T-helper 17 cell (primary cell): ENCODE measurements at regions not wholly inside any gene's neighbourhood (a gene's known extent, or its start where the extent isn't known, plus 50 kb on each side); places are given as distances from the start of the nearest gene placed in this dataset.

Source experiments
- ATAC-seq: fragments of 150-1000 bp; cut with Tn5 transposase; 2 replicates; pipeline ENCODE4 v1.10.0; 2021; ENCODE audit warnings: mild to moderate bottlenecking, moderate library complexity
- DNase-seq, 3 donors: peaks; one replicate each; pipeline versions ENCODE4 v3.0.0 to v3.0.0-alpha.2; 2020 to 2021
- H3K9me3 ChIP-seq: one replicate; pipeline ENCODE4 v1.7.0; 2013; ENCODE audit warnings: low read length, mild to moderate bottlenecking; ENCODE audit not compliant: control insufficient read depth, poor library complexity, severe bottlenecking
- H3K27ac Mint-ChIP-seq: one replicate; pipeline ENCODE4 v1.8.0; 2022; ENCODE audit warnings: mild to moderate bottlenecking, moderate library complexity, mixed read lengths
- H3K27me3 Mint-ChIP-seq: one replicate; pipeline ENCODE4 v1.8.0; 2022; ENCODE audit warnings: mixed read lengths
- H3K36me3 Mint-ChIP-seq: one replicate; pipeline ENCODE4 v1.8.0; 2022; ENCODE audit warnings: low read depth, mixed read lengths
- H3K4me1 Mint-ChIP-seq: one replicate; pipeline ENCODE4 v1.8.0; 2022; ENCODE audit warnings: mild to moderate bottlenecking, mixed read lengths
- H3K4me3 Mint-ChIP-seq: one replicate; pipeline ENCODE4 v1.8.0; 2022; ENCODE audit warnings: mild to moderate bottlenecking, moderate library complexity, mixed read lengths

DNA sequence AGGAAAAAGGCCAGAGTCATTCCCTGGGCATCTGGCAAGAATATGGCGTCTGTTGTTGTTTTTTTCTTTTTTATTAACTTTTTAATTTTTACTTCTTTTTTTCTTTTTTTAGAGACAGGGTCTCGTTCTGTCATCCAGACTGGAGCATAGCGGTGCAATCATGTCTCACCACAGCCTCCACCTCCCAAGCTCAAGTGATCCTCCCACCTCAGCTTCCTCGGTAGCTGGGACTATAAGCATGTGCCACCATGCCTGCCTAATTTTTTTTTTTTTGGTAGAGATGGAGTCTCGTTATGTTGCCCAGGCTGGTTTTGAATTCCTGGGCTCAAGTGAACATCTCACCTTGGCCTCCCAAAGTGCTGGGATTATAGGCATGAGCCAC, 54.0 kb upstream of the PRDM11 start:
- H3K9me3 ChIP-seq, result no peaks in the 10 kb centered on the region
- peaks cover 25% of the 10 kb centered on the region for H3K27me3 Mint-ChIP-seq
- no peak overlapping the region for H3K4me3 Mint-ChIP-seq
- no peak for DNase-seq
- ATAC-seq, result no peak
- peaks cover 2% of the 10 kb centered on the region for H3K36me3 Mint-ChIP-seq
- no peak overlapping the region for H3K27ac Mint-ChIP-seq
- peaks cover 22% of the 10 kb centered on the region for H3K4me1 Mint-ChIP-seq

GRCh38 chr11:45092901-45093760, 53.3 kb upstream of the PRDM11 start:
- Mint-ChIP-seq H3K27ac (no peak overlapping the region), H3K4me1 (peaks cover 19% of the 10 kb centered on the region), H3K4me3 (no peak overlapping the region), H3K27me3 (peaks cover 33% of the 10 kb centered on the region), H3K36me3 (peaks cover 3% of the 10 kb centered on the region)
- DNase-seq (no peak), ATAC-seq (no peak)
- H3K9me3 ChIP-seq, result no peaks in the 10 kb centered on the region

- DNase-seq, result no peak
- peaks cover 40% of the 10 kb centered on the region for H3K27me3 Mint-ChIP-seq
- H3K4me1 Mint-ChIP-seq, result peaks cover 19% of the 10 kb centered on the region
- H3K9me3 ChIP-seq, result no peaks in the 10 kb centered on the region
- peaks cover 6% of the 10 kb centered on the region for H3K36me3 Mint-ChIP-seq
- H3K27ac Mint-ChIP-seq, result no peak overlapping the region
- ATAC-seq, result no peak
- no peak overlapping the region for H3K4me3 Mint-ChIP-seq
Observed at GRCh38 chr11:45093761-45094455, 52.5 kb upstream of the PRDM11 start.

GRCh38 chr11:45094958-45095690, 51.3 kb upstream of the PRDM11 start:
- Mint-ChIP-seq H3K27me3 (peaks cover 43% of the 10 kb centered on the region), H3K4me1 (peaks cover 17% of the 10 kb centered on the region), H3K4me3 (no peak overlapping the region), H3K27ac (no peak overlapping the region), H3K36me3 (peaks cover 6% of the 10 kb centered on the region)
- DNase-seq (no peak), ATAC-seq (no peak)
- no peaks in the 10 kb centered on the region for H3K9me3 ChIP-seq

DNA sequence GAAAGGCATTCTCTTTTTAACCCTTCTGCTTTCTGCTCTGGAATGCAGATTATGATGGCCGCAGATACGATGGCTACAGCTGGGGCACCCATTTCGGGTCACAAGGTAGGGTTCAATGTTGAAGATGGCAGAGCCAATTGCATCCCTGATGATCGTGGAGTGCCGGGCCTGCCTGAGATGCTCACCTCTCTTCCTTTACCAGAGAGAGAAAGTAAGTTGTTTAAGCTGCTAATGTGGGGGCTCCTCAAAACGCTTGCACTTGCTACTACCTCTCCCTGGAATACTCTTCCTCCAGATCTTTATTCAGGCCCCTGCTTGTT, 50.8 kb upstream of the PRDM11 start:
- H3K9me3 ChIP-seq, result no peaks in the 10 kb centered on the region
- no peak overlapping the region for H3K27ac Mint-ChIP-seq
- DNase-seq (no peak), ATAC-seq (no peak)
- peaks cover 41% of the 10 kb centered on the region for H3K27me3 Mint-ChIP-seq
- H3K36me3 Mint-ChIP-seq, result peaks cover 6% of the 10 kb centered on the region
- peaks cover 17% of the 10 kb centered on the region for H3K4me1 Mint-ChIP-seq
- H3K4me3 Mint-ChIP-seq, result no peak overlapping the region

GRCh38 chr11:45096636-45097035, 49.8 kb upstream of the PRDM11 start:
- Mint-ChIP-seq H3K27me3 (peaks cover 46% of the 10 kb centered on the region), H3K4me3 (no peak overlapping the region), H3K36me3 (peaks cover 6% of the 10 kb centered on the region), H3K27ac (no peak overlapping the region), H3K4me1 (peaks cover 14% of the 10 kb centered on the region)
- no peaks in the 10 kb centered on the region for H3K9me3 ChIP-seq
- ATAC-seq (no peak), DNase-seq (no peak)
